Endothelial cell of umbilical vein (primary cell): ENCODE measurements at regions not wholly inside any gene's neighbourhood (a gene's known extent, or its start where the extent isn't known, plus 50 kb on each side); places are given as distances from the start of the nearest gene placed in this dataset.

Experiments
- BruUV-seq: library from RNA; stranded (reverse); fragments of 400-500 nt; replicated peaks from 2 replicates; lab custom pipeline; 2021; lab: Mats Ljungman, UMichigan
- CTCF ChIA-PET: fragments of 300-600, 350-600 bp; sonication (Branson Sonifier 250); formaldehyde crosslinking; loops from one replicate; lab custom pipeline; 2021; ENCODE audit warnings: antibody characterized with exemption, inconsistent platforms; lab: Charles Lee
- POLR2A ChIA-PET: fragments of 300-600, 350-600 bp; sonication (Branson Sonifier 250); formaldehyde crosslinking; loops from one replicate; lab custom pipeline; 2021; ENCODE audit warnings: antibody characterized with exemption, inconsistent platforms; lab: Charles Lee
- DNase-seq: peaks from one replicate; pipeline ENCODE4 v3.0.0-alpha.2; 2011; ENCODE audit warnings: low read depth, low spot score
- FAIRE-seq: peaks from 2 replicates; lab custom pipeline; 2011; peaks lifted over from hg19 to GRCh38; lab: Jason Lieb, UNC
- H2AFZ ChIP-seq: 2 replicates; pipeline ENCODE4 v1.6.0; 2012; ENCODE audit warnings: low read depth, low read length, control low read depth, inconsistent platforms
- H3K27ac ChIP-seq: 2 replicates; pipeline ENCODE4 v1.5.1; 2011; ENCODE audit warnings: low read depth, mild to moderate bottlenecking, control low read depth, low read length, moderate library complexity; ENCODE audit not compliant: insufficient read depth
- H3K27me3 ChIP-seq, 2 experiments: 2 replicates each; pipeline versions ENCODE4 v1.6.0 to v1.6.1; 2011; ENCODE audit warnings: low read length in 2 of 2, mixed read lengths in 1 of 2; ENCODE audit not compliant: control insufficient read depth in 2 of 2, insufficient read depth in 2 of 2
- H3K36me3 ChIP-seq, 2 experiments: 2 replicates in 1 of 2; 3 replicates in 1 of 2; pipeline ENCODE4 v1.5.1; 2011; ENCODE audit warnings: low read length in 2 of 2, mild to moderate bottlenecking in 1 of 2, moderate library complexity in 1 of 2; ENCODE audit not compliant: control insufficient read depth in 2 of 2, insufficient read depth in 2 of 2; ENCODE audit errors: extremely low read depth in 1 of 2
- H3K4me1 ChIP-seq: 3 replicates; pipeline ENCODE4 v1.5.1; 2011; ENCODE audit warnings: mild to moderate bottlenecking, low read length; ENCODE audit not compliant: control insufficient read depth, insufficient read depth; ENCODE audit errors: extremely low read depth
- H3K4me2 ChIP-seq: 2 replicates; pipeline ENCODE4 v1.6.1; 2011; ENCODE audit warnings: low read length, control low read depth, mixed read lengths; ENCODE audit not compliant: insufficient read depth
- H3K4me3 ChIP-seq, 3 experiments: fragments of 200-600 bp in 1 of 3; sonication (generic), shearing (Covaris generic) in 1 of 3; replicated peaks in 1 of 3; 2 replicates each; pipeline ENCODE4 v1.5.1; 2011 to 2016; ENCODE audit warnings: control low read depth in 3 of 3, low read length in 3 of 3, mild to moderate bottlenecking in 2 of 3, inconsistent platforms in 1 of 3, low read depth in 1 of 3, moderate library complexity in 1 of 3; ENCODE audit not compliant: insufficient read depth in 1 of 3
- H3K79me2 ChIP-seq: 2 replicates; pipeline ENCODE4 v1.6.0; 2012; ENCODE audit warnings: low read length, inconsistent platforms; ENCODE audit not compliant: control insufficient read depth, insufficient read depth
- H3K9ac ChIP-seq: replicated peaks from 2 replicates; pipeline ENCODE3; 2011; ENCODE audit warnings: low read length, control low read depth; ENCODE audit not compliant: insufficient read depth; ENCODE audit errors: extremely low read depth
- H3K9me1 ChIP-seq: replicated peaks from 3 replicates; pipeline ENCODE4 v1.6.0; 2011; ENCODE audit warnings: mild to moderate bottlenecking, low read length; ENCODE audit not compliant: control insufficient read depth, insufficient read depth; ENCODE audit errors: extremely low read depth
- H3K9me3 ChIP-seq: replicated peaks from 2 replicates; pipeline ENCODE4 v1.5.1; 2012; ENCODE audit warnings: low read length, inconsistent platforms; ENCODE audit not compliant: control insufficient read depth, insufficient read depth
- H4K20me1 ChIP-seq: replicated peaks from 2 replicates; pipeline ENCODE3; 2011; ENCODE audit warnings: mild to moderate bottlenecking, low read length; ENCODE audit not compliant: control insufficient read depth, insufficient read depth; ENCODE audit errors: extremely low read depth
- EZH2 ChIP-seq: IDR thresholded peaks from 2 replicates; pipeline ENCODE4 v1.6.1; 2012; ENCODE audit warnings: borderline replicate concordance, low read depth, mild to moderate bottlenecking, moderate library complexity, low read length, inconsistent platforms; ENCODE audit not compliant: severe bottlenecking
- FOS ChIP-seq: IDR thresholded peaks from 2 replicates; pipeline ENCODE4 v1.6.1; 2011; ENCODE audit warnings: mild to moderate bottlenecking, low read length, moderate library complexity, borderline replicate concordance; ENCODE audit not compliant: insufficient read depth
- GATA2 ChIP-seq: IDR thresholded peaks from 2 replicates; pipeline ENCODE4 v1.7.0; 2011; ENCODE audit warnings: low read depth, mild to moderate bottlenecking, moderate library complexity, mixed read lengths, low read length; ENCODE audit not compliant: insufficient read length, insufficient read depth
- JUN ChIP-seq: IDR thresholded peaks from 2 replicates; pipeline ENCODE4 v1.6.1; 2011; ENCODE audit warnings: borderline replicate concordance, low read depth; ENCODE audit not compliant: insufficient read length, insufficient read depth
- MAX ChIP-seq: IDR thresholded peaks from 2 replicates; pipeline ENCODE4 v1.6.1; 2011; ENCODE audit not compliant: insufficient read depth, insufficient read length
- MYC ChIP-seq: IDR thresholded peaks from one replicate; pipeline ENCODE4 v1.6.1; 2011; ENCODE audit warnings: mild to moderate bottlenecking, low read depth, low read length
- POLR2A ChIP-seq: IDR thresholded peaks from 2 replicates; pipeline ENCODE4 v1.6.1; 2012; ENCODE audit warnings: low read depth, mild to moderate bottlenecking, control low read depth, low read length
- POLR2AphosphoS5 ChIP-seq: IDR thresholded peaks from 2 replicates; pipeline ENCODE4 v1.6.1; 2012; ENCODE audit warnings: low read depth, mild to moderate bottlenecking, control low read depth, low read length, moderate library complexity; ENCODE audit not compliant: insufficient read depth
- dilution Hi-C: fragments of 300-500 bp; cut with MboI; formaldehyde crosslinking; loops from one replicate; pipeline ENCODE4 v1.15.0; 2019; ENCODE audit warnings: low sequenced_read_pairs; ENCODE audit not compliant: extremely low pct_ligation_motif_present
- intact Hi-C: fragments of 100-400 bp; cut with micrococcal nuclease; formaldehyde crosslinking; loops from one replicate; pipeline ENCODE4 v1.10.0; 2022
- TF ChIP-seq, protein P1 (sequence below), 2 donors: IDR thresholded peaks; 1 replicate in 1 of 2; 2 replicates in 1 of 2; pipeline ENCODE4 v1.5.1; 2011; ENCODE audit warnings: low read length in 2 of 2, mild to moderate bottlenecking in 2 of 2, moderate library complexity in 2 of 2, control low read depth in 1 of 2, inconsistent platforms in 1 of 2, low read depth in 1 of 2; ENCODE audit not compliant: insufficient read depth in 1 of 2; ENCODE audit errors: extremely low read depth in 1 of 2

DNA sequence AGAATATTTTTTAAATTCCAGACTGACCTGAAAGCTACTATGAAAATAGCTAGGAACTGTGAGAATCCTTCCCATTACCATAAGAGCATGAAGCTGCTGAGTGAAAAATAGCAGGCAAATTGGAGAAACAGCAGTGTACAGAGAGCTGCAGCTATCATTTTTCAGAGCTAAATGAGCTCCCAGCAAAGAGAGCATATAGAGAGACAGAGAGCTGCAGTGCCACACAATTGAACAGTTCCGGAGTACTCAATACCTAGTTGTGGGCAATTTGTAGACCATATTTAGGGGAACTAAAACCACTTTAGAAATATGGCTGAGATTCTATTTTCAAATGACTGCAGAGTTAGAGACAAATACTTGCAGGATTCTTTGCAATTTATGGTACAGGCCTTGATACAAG lies 645.3 kb downstream of the STK39 start:
- Histone ChIP-seq H3K27ac (no peak overlapping the region), H3K79me2 (no peaks in the 10 kb centered on the region), H3K4me1 (no peaks in the 10 kb centered on the region), H4K20me1 (no peaks in the 10 kb centered on the region), H3K36me3 (no peaks in the 10 kb centered on the region), H3K27me3 (no peaks in the 10 kb centered on the region), H3K9ac (no peak overlapping the region), H3K9me3 (no peaks in the 10 kb centered on the region), H3K4me2 (no peak overlapping the region), H3K9me1 (no peaks in the 10 kb centered on the region), H2AFZ (no peak overlapping the region), H3K4me3 (no peak overlapping the region)
- DNase-seq (no peak), FAIRE-seq (no peak)
- BruUV-seq = no TSS peak
- TF ChIP-seq POLR2AphosphoS5 (no peak), EZH2 (no peak), MAX (no peak), MYC (no peak)
- ChIA-PET POLR2A (no interaction called here), CTCF (no interaction called here)
- intact Hi-C loops (no loop called here), dilution Hi-C loops (no loop called here)

GRCh38 chr2:167599219-167599618 lies 648.2 kb downstream of the STK39 start:
- no peak overlapping the region for H3K4me2 ChIP-seq
- H3K27me3 ChIP-seq = no peaks in the 10 kb centered on the region
- no peaks in the 10 kb centered on the region for H3K79me2 ChIP-seq
- no peaks in the 10 kb centered on the region for H4K20me1 ChIP-seq
- dilution Hi-C loops (no loop called here), intact Hi-C loops (no loop called here)
- ChIA-PET POLR2A (no interaction called here), CTCF (no interaction called here)
- no peaks in the 10 kb centered on the region for H3K9me3 ChIP-seq
- BruUV-seq = no TSS peak
- H3K4me1 ChIP-seq = no peaks in the 10 kb centered on the region
- FAIRE-seq (no peak), DNase-seq (no peak)
- no peak overlapping the region for H2AFZ ChIP-seq
- no peak overlapping the region for H3K9ac ChIP-seq
- H3K27ac ChIP-seq = no peak overlapping the region
- H3K4me3 ChIP-seq = no peak overlapping the region
- no peak for TF ChIP-seq MAX
- TF ChIP-seq POLR2A = no peak
- TF ChIP-seq FOS = no peak
- TF ChIP-seq POLR2AphosphoS5 = no peak
- TF ChIP-seq GATA2 = no peak
- no peak for TF ChIP-seq JUN
- no peak for TF ChIP-seq MYC
- TF ChIP-seq, protein P1, sequence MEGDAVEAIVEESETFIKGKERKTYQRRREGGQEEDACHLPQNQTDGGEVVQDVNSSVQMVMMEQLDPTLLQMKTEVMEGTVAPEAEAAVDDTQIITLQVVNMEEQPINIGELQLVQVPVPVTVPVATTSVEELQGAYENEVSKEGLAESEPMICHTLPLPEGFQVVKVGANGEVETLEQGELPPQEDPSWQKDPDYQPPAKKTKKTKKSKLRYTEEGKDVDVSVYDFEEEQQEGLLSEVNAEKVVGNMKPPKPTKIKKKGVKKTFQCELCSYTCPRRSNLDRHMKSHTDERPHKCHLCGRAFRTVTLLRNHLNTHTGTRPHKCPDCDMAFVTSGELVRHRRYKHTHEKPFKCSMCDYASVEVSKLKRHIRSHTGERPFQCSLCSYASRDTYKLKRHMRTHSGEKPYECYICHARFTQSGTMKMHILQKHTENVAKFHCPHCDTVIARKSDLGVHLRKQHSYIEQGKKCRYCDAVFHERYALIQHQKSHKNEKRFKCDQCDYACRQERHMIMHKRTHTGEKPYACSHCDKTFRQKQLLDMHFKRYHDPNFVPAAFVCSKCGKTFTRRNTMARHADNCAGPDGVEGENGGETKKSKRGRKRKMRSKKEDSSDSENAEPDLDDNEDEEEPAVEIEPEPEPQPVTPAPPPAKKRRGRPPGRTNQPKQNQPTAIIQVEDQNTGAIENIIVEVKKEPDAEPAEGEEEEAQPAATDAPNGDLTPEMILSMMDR (IDR thresholded peaks at IDR 0.05; ENCODE audit: extremely low read depth in 1 of 2, insufficient read depth in 1 of 2, low read depth in 1 of 2, low read length in 2 of 2) = no peak
- no peak for TF ChIP-seq EZH2
- no peaks in the 10 kb centered on the region for H3K9me1 ChIP-seq
- H3K36me3 ChIP-seq = no peaks in the 10 kb centered on the region
